IPS DF 6.9 (cell line): ENCODE measurements at regions not wholly inside any gene's neighbourhood (a gene's known extent, or its start where the extent isn't known, plus 50 kb on each side); places are given as distances from the start of the nearest gene placed in this dataset.
"Not testable (repeated sequence)": the region's sequence is repeated elsewhere in the genome, so short reads cannot be mapped to it uniquely, and the experiment has no call there.

Experiments used
- DNase-seq: peaks from one replicate; pipeline ENCODE4 v3.0.0-alpha.2; 2013; ENCODE audit warnings: low read depth, low spot score
- H3K27ac ChIP-seq: one replicate; pipeline ENCODE4 v1.5.1; 2013; ENCODE audit warnings: low read length, control low read depth
- H3K27me3 ChIP-seq: 2 replicates; pipeline ENCODE4 v1.6.1; 2013; ENCODE audit warnings: mild to moderate bottlenecking, low read length; ENCODE audit not compliant: control insufficient read depth, insufficient read depth
- H3K36me3 ChIP-seq: 2 replicates; pipeline ENCODE4 v1.6.1; 2013; ENCODE audit warnings: low read length; ENCODE audit not compliant: control insufficient read depth, insufficient read depth
- H3K4me1 ChIP-seq: 2 replicates; pipeline ENCODE4 v1.6.1; 2013; ENCODE audit warnings: low read length; ENCODE audit not compliant: control insufficient read depth, insufficient read depth
- H3K4me3 ChIP-seq: 2 replicates; pipeline ENCODE4 v1.5.1; 2013; ENCODE audit warnings: mild to moderate bottlenecking, low read length
- H3K9me3 ChIP-seq: 2 replicates; pipeline ENCODE4 v1.6.1; 2013; ENCODE audit warnings: low read length, inconsistent platforms; ENCODE audit not compliant: control insufficient read depth, insufficient read depth
- WGBS: extraction: QIAGEN DNeasy Blood & Tissue Kit; methylation state at CpG from one replicate; pipeline ENCODE4 v1.1.7; 2013; ENCODE audit warnings: mixed read lengths, missing lambda C conversion rate; ENCODE audit not compliant: insufficient read length, insufficient coverage; 5-methylcytosine and 5-hydroxymethylcytosine counted together

- not testable (repeated sequence) for H3K36me3 ChIP-seq, H3K4me3 ChIP-seq, H3K4me1 ChIP-seq, H3K27me3 ChIP-seq, H3K9me3 ChIP-seq, DNase-seq, H3K27ac ChIP-seq
- WGBS, result no CpG with 5 or more reads among the region's 12 CpGs
These were observed 2966.9 kb downstream of the RPIA start for GRCh38 chr2:91658336-91658735.

DNA sequence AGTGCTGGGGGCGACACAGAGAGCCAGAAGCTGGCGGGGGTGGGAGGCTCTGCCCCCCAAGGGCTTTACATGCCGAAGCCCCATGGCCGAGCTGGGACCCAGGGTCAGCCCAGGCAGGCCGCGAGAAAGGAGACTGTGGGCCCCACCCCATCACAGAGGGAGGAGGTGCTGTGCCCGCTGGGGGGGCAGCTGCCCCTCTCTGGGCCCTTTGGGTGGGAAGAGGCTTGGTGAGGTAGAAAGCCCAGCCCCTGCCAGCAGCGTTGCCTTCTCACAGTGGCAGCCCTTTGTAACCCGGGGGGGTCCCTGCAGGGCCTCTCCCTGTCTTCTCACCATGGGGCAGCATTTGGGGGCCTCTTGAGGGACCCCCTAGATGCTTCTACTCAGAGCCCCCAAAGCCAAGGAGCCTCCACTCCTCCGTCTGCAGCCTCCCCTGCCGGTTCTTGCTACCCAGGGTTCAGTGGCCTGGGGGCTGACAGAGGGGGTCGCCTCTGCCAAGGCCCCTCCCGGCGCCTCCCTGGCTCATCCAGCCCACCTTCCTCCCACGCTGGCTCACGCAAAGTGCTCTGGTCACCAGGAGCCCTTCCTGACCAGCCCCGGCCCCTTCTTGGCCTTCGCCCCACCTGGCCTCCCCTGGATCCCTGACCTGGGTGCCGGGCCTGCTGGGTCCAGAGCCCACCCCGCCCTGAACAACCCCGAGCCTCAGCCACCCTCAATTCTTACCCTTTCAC, 2967.9 kb downstream of the RPIA start:
- not testable (repeated sequence) for DNase-seq, H3K4me1 ChIP-seq, H3K4me3 ChIP-seq, H3K27ac ChIP-seq, H3K36me3 ChIP-seq, H3K27me3 ChIP-seq, H3K9me3 ChIP-seq
- no CpG with 5 or more reads among the region's 21 CpGs for WGBS

DNA sequence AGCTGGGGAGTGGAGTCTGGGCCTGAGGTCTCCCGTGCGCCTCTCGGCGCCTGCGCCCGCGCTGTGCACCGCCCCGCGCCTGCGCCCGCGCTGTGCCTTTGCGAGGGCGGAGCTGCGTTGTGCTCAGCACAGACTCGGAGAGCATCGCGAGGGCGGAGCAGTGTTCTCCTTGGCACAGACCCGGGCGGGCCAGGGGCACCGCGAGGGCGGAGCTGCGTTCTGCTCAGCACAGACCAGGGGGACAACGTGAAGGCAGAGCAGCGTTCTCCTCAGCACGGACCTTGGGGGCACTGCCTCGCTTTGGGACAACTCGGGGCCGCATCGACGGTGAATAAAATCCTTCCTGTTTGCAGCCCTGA, 2968.4 kb downstream of the RPIA start:
- H3K27ac ChIP-seq, H3K36me3 ChIP-seq, H3K4me3 ChIP-seq, H3K9me3 ChIP-seq, H3K4me1 ChIP-seq, DNase-seq, H3K27me3 ChIP-seq: not testable (repeated sequence)
- WGBS, result no CpG with 5 or more reads among the region's 34 CpGs

GRCh38 chr2:91667341-91667740, 2975.9 kb downstream of the RPIA start:
- not testable (repeated sequence) for H3K9me3 ChIP-seq, H3K4me1 ChIP-seq, H3K27me3 ChIP-seq, H3K27ac ChIP-seq, H3K36me3 ChIP-seq, H3K4me3 ChIP-seq, DNase-seq
- WGBS, result no CpG with 5 or more reads among the region's 2 CpGs

- not testable (repeated sequence) for DNase-seq, H3K4me1 ChIP-seq, H3K9me3 ChIP-seq, H3K27ac ChIP-seq, H3K27me3 ChIP-seq, H3K36me3 ChIP-seq, H3K4me3 ChIP-seq
- no CpG with 5 or more reads among the region's 36 CpGs for WGBS
These were observed 2994.1 kb downstream of the RPIA start for GRCh38 chr2:91685541-91685940.

DNA sequence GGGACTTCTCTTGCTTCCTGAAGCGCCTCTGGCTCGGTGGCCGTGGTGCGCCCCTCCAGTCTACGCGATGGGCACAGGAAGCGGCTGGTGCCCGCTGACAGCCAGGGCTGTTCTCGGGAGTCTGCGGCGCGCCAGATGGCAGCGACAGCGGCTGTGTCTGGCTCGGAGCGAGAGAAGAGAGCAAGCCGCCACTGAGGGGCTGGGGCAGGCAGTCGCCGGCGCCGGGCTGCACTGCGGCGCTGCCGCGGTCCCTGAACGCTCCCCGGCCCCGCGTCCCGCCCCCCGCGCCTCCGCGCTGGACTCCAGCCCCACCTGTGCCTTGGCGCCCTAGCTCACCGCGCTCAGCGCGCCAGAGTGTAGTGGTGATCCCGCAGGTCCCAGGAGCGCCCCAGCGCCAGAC, 2994.6 kb downstream of the RPIA start:
- not testable (repeated sequence) for H3K4me1 ChIP-seq, H3K9me3 ChIP-seq, H3K27ac ChIP-seq, H3K27me3 ChIP-seq, H3K4me3 ChIP-seq, H3K36me3 ChIP-seq, DNase-seq
- no CpG with 5 or more reads among the region's 42 CpGs for WGBS
